ENCODE measurements at regions not wholly inside any gene's neighbourhood (a gene's known extent, or its start where the extent isn't known, plus 50 kb on each side); places are given as distances from the start of the nearest gene placed in this dataset.
"Not testable (repeated sequence)": the region's sequence is repeated elsewhere in the genome, so short reads cannot be mapped to it uniquely, and the experiment has no call there.

DNA sequence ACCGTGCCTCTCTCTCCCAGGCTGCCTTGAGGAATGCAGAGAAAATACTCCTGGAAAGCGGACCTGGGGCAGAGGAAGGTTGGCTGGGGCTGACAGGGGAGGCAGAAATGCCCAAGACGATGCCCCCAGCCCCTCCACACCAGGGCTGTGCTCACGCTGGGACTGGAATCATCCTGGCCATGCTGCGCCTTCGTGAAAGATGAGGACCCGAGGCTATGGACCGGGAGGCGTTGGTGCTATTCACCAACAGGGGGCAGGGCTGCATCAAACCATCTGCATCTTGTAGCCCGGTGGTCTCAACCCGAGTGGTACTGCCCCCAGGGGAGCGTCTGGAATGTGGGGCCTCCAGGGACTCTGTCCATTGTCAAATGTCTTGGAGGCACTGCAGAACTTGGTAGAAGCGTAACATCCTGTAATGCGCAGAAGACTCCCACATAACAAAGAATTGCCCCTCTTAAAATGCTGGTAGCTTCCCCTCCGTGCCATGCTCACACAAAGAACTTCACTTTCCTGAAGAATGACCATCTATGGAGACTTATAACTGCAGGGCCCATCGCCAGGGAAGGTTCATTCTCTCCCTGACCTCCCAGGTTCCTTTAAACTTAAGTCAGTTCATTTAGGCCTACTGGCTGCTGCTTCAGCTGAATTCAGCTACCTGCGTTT lies 251.2 kb downstream of the RRAGC start:
- DNase-seq, result peak in 1 of 2 experiments; percentile 31

DNA sequence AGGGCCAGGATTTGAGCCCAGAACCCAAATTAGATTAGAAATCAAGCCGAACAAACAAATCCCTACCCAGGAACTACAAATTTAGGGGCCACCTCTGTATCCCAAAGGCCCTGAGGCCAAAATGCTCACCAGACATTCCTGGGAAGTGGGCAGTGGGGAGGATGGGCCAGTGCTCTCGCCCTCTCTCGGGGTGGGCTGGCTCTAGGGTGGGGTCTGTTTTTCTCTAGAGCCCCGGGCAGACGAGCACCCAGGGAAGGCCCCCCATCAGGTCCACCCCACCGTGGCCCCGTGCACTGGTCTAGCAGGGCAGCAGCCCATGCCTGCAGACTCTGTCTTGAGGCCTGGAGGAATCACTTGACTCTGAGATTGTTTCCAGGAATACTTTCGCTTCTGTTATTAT lies 252.0 kb downstream of the RRAGC start:
- DNase-seq, result no peak

DNA sequence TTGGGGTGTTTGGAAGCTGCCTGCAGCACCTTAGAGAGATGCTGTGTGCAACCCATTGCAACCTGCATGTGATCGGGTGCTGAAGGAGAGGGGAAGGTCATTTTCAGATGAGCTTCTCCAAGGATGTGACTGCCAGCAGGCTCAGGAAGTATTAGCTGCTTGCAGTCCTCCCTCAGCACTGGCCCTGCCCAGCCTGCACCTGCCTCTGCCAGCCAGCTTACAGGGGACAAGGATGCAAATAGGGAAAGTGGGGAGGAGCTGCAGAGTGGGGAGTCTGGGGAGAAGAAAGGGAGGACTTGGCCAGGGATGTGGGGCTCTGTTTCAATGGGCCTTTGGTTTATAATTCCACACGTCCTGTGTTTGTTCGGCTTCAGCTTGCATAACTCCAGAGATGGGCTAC lies 254.5 kb downstream of the RRAGC start:
- DNase-seq, result no peak

DNA sequence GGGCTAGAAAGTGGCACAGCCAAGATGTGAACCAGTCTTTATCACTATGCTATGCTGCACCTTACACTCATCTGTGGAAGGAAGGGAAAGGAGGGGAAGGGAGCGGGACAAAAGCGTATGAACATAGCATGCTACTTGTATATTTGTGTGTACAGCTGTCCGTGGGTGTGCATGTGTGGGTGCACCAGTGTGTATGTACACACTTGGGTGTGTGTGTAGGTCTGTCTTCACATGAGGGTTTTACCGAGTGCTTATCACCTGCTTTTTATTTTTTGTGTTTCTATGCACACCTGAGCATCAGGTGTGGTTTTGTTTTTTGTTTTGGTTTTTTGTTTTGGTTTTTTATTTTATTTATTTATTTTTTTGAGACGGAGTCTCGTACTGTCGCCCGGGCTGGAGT lies 255.7 kb downstream of the RRAGC start:
- DNase-seq, result no peak

DNA sequence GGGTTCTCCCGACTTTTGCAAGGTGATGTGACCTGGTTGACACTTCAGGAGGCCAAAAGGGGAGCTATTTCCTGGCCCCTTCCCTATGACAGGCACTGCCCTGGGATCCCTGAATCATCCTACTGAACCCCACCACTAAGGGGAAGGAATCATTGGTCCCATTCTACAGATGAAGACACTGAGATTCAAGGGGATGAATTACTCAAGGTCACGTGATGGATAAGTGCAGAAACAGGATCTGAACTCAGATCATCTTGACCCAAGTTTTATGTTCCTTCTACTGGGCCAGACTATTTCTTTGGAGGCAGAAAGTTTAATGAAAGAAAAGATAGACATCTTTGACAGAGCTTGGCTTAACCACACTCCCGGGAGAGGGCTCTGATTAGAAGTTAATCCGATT lies 258.7 kb downstream of the RRAGC start:
- DNase-seq, result no peak

DNA sequence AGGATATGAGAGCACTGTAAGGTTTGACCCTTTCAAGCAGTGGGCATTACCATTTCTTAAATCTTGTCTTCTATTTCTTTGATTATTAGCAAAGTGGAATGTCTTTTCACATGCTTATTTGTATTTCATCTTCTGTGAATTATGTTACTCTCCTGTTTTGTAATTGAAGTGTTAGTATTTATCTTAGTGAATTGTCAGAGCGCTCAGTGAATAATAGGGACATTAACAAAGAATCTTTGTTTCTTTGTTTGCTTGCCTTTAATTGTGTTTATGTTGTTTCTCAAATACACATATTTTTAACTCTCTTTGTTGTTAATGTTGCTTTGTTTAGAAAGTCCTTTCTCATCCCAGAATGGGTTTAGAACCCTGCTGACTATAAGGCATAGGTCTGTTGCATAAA lies 259.3 kb downstream of the RRAGC start:
- no peak for DNase-seq

DNA sequence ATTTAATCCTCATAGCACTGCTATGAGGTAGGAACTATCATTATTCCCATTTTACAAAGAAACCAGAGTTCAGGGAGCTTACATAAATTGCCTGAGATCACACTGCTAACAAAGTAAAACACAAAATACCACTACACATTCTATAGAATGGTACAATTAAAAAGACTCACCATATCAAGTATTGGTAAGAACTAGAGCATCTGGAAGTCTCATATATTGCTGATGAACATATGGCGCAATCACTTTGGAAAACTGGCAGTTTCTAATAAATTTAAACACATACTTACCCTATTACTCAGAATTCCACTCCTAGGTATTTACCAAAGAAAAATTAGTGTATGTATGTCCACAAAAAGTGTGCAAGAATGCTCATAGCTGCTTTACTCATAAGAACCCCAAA lies 261.5 kb downstream of the RRAGC start:
- no peak for DNase-seq

DNA sequence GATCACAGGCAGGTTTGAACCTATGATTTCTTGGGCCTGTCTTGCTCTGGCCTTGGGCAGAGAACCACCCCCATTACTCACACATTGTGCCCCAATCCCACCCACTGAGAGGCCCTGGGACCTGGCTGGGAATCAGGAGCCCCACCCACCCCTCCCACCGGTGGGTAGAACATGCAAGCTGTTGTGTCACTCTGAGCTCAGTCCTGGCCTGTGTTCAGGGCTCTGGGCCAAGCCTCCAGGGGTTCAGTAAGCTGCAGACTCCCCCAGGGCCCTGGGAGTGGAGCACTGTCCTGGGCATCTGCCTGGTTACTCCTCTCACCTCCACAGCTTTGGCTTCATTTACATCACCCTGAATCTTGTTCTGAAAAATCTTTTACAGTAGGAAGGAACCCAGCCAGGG lies 270.5 kb downstream of the RRAGC start:
- no peak for DNase-seq

DNA sequence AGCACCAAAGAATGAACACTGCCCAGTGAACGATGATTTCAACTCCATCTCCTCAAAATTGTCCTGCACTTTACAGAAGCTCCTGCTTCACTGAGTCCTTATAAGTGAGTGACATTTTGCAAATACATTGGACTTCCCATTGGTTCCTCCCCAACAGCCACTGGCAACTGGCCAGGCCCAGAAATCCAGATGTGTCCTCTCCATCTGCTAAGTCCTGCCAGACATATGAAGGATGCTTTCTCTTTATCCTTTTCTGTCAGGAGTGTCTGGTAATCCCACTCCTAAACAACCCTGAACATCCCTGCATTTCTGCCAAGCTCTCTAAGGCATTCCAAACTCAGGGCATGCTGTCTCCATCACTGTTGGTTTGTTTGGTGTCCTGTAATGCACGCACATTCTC lies 271.8 kb downstream of the RRAGC start:
- DNase-seq, result no peak

DNA sequence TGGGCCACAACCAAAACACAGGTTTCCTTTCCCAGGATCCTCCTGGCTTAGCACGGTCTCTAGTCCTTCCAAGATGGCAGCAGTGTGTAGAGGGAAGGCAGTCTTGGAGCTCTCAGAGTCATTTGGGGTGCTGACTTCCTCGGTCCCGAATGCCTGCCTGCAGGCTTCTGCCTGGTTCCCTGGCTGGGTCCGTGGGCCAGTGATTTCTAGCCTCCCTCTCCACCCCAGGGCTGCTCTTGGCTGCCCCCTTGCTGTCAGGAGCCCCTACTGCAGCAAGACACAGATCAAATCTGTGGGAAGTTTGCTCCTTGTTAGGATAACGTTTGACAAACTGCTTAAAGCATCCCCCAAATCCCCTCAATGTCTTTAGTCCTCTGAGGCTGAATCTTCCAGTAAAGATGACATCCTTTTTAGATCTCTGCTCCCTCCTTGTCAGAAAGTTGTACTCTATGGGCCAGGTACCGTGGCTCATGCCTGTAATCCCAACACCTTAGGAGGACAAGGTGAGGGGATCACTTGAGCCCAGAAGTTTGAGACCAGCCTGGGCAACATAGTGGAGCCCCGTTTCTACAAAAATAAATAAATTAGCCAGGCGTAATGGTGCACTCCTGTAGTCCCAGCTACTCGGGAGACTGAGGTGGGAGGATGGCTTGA lies 272.5 kb downstream of the RRAGC start:
- DNase-seq, result peak in 1 of 2 experiments; percentile 23

DNA sequence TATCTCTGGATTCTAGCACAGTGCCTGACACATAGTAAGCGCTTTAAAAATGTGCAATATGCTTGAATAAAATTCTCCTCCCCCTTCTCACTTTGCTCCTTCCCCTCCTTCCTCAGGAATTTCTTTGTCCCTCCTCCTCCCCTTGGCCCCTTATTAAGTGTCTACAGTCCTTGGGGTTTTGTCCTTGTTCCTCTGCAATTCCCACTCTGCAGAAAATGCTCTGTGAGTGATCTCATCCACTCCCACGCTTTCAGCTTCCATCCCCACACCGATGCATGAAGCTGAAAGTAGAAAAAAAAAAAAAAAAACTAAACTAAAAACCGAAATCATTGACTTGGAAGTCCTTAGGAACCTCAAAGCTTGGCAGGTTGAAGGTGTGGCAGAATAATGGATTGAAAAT lies 273.6 kb downstream of the RRAGC start:
- DNase-seq, result no peak

DNA sequence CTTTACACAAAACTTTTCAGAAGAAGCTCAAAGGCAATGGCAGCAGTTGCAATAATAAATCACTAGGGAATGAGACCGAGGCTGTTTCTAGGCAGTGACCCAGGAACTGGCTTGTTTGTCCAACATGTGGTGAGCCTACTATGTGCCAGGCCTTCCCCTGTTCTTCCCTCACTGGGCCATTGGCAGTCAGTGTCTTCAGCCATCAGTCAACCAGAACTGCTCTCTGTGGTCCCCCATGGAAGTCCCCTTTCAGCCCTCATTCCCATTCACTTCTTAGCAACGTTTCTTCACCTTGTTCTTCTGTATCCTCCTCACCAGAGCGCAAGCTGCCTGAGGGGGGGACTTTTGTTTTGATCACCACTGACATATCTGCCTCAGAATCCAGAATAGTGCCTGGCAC lies 274.1 kb downstream of the RRAGC start:
- DNase-seq, result no peak

DNA sequence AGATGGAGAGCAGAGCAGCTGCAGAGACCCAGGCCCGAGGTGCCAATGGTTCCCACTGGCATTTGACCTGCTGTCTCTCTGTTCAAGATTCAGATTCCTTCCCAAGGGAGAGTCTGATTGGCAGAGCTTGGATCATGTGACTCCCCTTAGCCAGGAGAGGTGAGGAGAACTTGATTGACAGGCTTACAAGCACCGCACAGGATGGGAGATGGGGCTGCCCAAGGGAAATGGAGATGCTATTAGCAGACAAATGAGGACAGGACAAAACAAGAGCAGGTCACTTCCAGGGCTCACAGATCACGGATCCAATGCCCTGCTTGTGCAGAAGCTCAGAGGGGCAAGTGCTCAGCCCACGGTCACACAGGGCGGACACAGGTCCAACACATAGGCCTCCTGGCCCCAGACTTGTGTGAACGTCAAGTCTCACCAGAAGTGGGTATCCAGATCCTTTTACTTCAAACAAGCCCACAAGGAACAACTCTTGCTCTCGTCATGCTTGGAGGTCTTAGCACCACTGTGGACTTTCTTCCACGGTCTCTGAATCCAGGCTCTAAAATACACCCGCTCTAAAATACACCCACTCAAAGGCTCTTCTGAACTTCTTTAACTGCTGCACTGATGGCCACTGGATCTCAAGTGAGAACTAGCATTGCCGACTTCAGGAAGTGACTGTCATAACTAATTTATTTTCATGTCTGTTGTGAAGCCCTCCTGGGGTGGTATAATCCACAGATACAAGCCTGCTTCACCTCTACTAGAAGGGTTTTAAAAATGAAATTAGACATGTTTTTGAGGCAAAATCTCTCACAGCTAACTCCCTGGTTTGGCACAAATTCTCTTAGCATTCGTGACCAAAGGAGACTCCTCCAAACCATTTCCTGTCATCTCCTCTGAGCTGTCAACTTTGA lies 274.9 kb downstream of the RRAGC start:
- no peak for DNase-seq

DNA sequence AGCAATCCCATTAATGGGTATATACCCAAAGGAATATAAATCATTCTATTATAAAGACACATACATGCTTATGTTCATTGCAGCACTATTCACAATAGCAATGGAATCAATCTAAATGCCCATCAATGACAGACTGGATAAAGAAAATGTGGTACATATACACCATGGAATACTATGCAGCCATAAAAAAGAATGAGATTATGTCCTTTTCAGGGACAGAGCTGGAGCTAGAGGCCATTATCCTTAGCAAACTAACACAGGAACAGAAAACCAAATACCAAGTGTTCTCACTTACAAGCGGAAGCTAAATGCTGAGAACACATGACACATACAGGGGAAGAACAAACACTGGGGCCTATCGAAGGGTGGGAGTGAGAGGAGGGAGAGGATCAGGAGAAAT lies 276.3 kb downstream of the RRAGC start:
- DNase-seq, result not testable (repeated sequence)

DNA sequence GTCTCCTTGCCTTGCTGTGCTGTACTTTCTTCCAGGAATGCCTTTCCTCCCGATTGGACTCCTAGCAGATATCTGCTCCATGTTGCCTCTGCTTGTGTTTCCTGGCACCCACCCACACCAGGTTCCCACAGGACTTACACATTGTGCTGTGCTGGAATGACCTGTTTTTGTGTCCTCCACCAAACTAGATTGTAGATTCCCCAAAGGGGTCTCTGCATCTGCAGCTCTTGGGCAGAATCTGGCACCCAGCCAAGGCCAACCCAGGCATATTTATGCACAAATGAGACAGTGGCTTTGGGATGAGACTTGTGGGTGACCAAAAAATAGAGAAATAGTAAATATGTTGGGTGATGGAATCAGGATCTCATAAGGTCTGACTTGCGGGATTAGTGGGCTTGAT lies 278.2 kb downstream of the RRAGC start:
- DNase-seq, result no peak

DNA sequence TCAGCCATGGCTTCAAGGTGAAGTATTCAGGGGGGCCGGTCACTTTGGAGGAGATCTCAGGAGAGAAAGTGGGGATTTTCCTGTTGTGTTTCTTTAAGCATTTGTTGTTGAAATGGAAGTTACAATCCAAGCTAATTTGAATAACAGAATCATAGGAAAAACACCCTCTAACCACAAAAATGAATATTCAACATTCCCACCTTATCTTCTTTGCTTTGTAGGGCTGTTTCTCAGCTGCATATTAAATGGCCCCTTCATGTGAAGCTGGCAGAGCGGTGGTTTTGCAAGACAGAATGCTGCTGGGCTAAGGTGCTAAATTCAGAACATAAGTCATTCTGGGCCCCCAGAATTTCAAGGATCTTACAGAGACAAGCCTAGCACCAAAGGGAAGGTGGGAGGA lies 279.0 kb downstream of the RRAGC start:
- no peak for DNase-seq

DNA sequence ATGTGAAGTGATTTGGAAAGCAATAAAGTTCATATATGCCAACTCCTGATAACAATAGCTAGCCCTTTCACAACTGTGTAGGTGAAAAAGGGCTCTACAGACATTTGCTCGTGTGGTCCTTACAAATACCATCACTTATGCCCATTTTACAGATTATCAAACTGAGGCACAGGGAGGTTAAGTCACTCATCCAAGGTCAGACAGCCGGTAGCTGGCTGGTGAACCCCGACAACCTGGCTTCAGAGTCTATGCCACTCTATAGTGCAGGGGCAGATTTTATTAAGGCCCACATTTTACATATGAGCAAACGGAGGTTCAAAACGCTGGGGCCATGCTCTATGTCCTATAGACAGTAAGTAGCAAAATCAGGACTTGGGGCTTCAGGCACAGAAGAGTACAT lies 280.5 kb downstream of the RRAGC start:
- no peak for DNase-seq

DNA sequence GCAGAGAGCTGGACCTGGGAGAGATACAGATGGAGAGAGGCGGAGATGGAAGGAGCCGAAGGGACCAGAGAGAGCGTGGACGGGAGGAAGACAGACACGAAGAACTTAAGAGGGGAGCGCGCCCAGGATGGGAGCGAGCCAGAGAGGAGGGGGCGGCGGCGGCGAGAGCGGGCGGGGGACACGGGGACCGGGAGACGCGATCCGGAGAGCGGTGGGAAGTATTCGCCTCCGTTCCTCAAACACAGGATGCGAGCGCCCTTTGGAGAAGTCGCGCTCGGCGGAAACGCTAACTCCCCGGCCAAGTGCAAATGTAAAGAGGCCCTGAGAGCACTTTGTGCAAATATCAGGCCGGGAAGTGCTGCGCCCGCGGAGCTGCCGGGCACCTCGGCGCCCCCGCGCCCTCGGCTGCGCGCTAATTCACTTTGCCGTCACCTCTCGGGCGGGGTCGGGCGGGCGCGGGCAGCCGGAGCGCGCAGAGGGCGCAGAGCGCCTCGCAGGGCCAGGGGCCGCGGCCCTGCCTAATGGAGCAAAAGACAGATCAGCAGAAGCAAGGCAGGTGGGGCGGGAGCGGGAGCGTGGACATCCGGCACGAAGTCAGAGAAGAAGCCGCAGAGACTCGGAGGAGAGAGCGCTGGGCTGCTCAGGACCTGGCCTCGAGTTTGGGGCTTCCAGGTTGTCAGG lies 281.2 kb downstream of the RRAGC start:
- DNase-seq, result no peak

DNA sequence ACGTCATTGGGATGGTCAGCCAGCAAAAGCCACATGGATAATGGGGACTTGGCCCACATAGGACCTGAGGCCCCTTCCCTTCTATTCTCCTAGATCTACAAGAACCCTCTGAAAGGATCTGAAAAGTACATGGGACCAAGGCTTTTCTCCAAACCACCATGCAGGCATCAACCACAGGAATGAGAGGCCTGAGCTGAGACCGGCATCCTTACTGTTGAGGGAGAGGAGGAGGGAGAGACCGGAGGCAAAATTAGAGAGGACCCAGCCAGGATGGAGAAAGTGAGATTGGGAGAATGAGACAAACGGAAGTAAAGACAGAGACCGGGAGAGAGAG lies 281.7 kb downstream of the RRAGC start:
- no peak for DNase-seq

DNA sequence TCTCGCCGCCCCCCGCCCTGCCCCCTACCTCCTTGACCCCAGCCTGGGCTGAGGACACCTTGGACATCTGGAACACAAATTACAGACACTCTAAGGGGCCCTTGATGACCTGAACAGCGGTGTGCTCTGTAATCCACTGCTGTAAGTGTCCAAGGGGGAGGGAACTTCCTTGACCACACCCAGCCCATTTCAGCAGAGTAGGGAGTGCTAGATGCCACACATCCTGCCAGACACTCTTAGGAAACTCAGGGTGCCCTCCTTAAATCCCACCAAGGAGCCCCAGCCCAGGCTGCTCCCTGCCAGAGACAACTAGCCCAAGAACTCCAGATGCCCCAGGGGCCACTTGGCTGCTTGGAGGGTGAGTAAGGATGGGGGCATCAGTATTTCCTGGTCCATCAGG lies 282.2 kb downstream of the RRAGC start:
- DNase-seq, result no peak

DNA sequence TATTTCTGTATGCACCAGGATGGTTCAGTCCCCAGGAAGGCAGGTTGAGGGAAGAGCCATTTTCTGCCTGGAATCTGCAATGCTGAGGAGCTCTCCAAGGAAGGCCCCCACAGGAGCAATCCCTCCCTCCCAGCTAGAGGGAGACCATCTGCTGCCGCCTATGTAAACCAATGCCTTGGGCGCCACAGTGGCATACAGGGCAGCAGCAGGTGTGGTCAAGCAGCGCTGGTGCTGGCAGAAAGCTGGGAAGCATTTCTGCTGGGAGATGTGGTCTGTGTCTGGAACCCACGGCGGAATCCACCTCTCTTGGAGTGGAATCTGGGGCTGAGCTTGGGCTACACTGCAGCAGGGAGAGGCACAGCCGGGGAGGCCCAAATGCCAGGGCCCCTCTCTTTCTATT lies 283.3 kb downstream of the RRAGC start:
- DNase-seq, result no peak

DNA sequence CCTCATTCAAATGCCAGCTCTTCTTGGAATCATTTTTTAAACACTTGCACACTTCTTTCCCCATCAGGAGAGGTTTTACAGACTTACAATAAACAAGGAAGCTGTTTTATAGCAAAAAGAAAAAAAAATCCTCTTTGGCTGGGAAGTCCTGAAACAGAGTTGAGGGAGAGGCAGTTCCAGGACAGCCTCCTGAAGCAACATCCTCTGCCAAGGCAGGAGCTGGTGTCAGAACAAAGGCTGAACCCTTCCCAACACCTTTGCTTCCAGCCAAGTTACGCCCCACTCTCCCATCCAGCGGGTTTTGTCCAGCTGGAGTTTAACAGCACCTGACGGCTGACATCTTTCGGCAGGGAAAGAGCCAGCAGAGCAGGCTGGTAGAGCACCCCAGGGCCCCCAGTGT lies 287.8 kb downstream of the RRAGC start:
- DNase-seq, result no peak

DNA sequence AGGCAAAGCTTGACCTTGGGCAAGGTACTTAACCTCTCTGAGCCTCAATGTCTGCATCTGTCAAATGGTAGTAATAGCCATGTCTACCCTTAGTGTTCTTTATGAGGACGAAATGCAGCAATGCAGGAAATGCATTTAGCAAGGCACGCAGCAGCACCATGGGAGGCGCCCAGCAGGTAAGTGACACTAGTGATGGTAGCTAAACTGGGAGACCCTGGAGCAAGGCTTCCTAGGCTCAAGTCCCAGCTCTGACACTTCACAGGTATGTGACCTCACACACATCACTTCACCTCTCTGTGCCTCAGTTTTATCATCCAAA lies 289.0 kb downstream of the RRAGC start:
- DNase-seq, result no peak

Data from NCI-H1930 (cell line).